GM12874 (cell line): ENCODE measurements at regions not wholly inside any gene's neighbourhood (a gene's known extent, or its start where the extent isn't known, plus 50 kb on each side); places are given as distances from the start of the nearest gene placed in this dataset.

Experiments
- TF ChIP-seq, protein P1 (sequence below): IDR thresholded peaks from 2 replicates; pipeline ENCODE4 v1.5.1; 2011; ENCODE audit warnings: low read depth, mild to moderate bottlenecking, control low read depth, low read length, moderate library complexity; ENCODE audit not compliant: insufficient read depth

- TF ChIP-seq, protein P1, sequence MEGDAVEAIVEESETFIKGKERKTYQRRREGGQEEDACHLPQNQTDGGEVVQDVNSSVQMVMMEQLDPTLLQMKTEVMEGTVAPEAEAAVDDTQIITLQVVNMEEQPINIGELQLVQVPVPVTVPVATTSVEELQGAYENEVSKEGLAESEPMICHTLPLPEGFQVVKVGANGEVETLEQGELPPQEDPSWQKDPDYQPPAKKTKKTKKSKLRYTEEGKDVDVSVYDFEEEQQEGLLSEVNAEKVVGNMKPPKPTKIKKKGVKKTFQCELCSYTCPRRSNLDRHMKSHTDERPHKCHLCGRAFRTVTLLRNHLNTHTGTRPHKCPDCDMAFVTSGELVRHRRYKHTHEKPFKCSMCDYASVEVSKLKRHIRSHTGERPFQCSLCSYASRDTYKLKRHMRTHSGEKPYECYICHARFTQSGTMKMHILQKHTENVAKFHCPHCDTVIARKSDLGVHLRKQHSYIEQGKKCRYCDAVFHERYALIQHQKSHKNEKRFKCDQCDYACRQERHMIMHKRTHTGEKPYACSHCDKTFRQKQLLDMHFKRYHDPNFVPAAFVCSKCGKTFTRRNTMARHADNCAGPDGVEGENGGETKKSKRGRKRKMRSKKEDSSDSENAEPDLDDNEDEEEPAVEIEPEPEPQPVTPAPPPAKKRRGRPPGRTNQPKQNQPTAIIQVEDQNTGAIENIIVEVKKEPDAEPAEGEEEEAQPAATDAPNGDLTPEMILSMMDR: no peak
Measured at GRCh38 chrX:125203737-125204578, 115.7 kb upstream of the TEX13C start.

DNA sequence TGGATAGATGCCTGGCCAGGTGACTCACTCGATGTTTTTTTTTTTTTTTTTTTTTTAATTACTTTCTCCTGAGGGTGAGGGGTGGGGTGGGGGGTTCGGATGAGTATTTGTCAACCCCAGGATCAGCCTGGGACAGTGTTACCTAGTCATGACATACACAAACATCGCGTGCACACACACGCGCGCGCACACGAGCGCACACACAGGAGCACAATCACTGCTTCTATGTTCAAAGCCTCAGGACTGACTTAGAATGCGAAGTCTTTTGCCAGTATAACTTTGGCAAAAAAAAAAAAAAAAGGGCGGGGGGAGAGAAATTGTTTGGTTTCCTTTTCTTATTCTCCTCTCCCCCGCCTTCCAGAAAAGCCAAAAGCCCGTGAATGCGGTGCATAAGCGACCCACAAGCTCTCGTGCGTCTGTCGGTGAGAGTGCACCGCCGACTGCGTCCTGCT is 115.0 kb upstream of the TEX13C start:
- TF ChIP-seq, protein P1: no peak

- TF ChIP-seq, protein P1: no peak
Measured at GRCh38 chrX:125205133-125205917, 114.3 kb upstream of the TEX13C start.

- TF ChIP-seq, protein P1: no peak
Measured at GRCh38 chrX:125205918-125206665, 113.6 kb upstream of the TEX13C start.

DNA sequence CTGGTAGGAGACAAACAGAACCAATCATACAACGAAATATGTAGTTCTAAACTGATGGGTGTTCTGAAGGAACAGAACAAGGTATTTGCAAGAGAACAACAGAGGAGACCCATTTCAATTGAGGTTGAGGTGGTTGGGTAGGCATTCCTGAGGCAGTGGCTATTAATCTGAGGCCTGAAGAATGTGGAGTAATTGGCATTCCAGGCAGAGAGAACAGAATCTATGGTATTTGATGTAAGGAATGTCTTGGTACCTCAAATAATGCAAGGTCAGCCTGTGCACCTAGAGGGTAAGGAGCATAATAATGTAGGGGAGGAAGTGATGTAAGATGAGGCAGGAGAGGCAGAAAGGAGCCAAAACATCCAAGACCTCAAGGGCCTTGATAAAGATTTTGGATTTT is 109.5 kb upstream of the TEX13C start:
- TF ChIP-seq, protein P1: no peak

GRCh38 chrX:125219852-125220251 is 99.8 kb upstream of the TEX13C start:
- TF ChIP-seq, protein P1: no peak

DNA sequence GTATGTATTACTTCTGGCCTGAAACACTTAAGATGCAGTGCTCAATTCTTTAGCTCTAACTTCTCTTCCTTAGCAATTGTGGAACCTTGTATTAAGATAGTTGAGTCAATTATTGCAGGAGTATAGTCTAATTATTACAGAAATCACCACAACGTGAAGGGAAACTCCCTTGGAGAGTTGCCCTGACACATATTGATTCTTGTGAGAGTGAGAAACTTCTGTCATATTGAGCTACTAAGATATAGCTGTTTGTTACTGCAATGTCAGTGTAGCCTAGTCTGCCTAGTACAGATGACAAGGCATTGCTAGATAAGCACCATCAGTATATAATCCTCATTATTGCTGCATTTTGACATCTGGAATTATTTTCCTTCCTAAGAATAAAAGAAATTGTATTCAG is 82.7 kb upstream of the TEX13C start:
- TF ChIP-seq, protein P1: no peak
